Ishikawa (cell line): ENCODE measurements at regions not wholly inside any gene's neighbourhood (a gene's known extent, or its start where the extent isn't known, plus 50 kb on each side); places are given as distances from the start of the nearest gene placed in this dataset.

Experiments
- CEBPB ChIP-seq: IDR thresholded peaks from 2 replicates; pipeline ENCODE4 v1.6.1; 2012
- CREB1 ChIP-seq: IDR thresholded peaks from 2 replicates; pipeline ENCODE4 v1.6.1; 2012; ENCODE audit warnings: low read depth
- EGR1 ChIP-seq: IDR thresholded peaks from 2 replicates; pipeline ENCODE4 v1.6.1; 2012
- EP300 ChIP-seq: IDR thresholded peaks from 2 replicates; pipeline ENCODE4 v1.6.1; 2012; ENCODE audit warnings: borderline replicate concordance
- FOXM1 ChIP-seq: IDR thresholded peaks from 2 replicates; pipeline ENCODE4 v1.6.1; 2012; ENCODE audit warnings: low read depth, borderline replicate concordance
- NFIC ChIP-seq: IDR thresholded peaks from 2 replicates; pipeline ENCODE4 v1.6.1; 2012
- RAD21 ChIP-seq: IDR thresholded peaks from 2 replicates; pipeline ENCODE4 v1.6.1; 2012; ENCODE audit warnings: low read depth
- REST ChIP-seq: IDR thresholded peaks from 2 replicates; pipeline ENCODE4 v1.6.1; 2012; ENCODE audit warnings: low read depth, mild to moderate bottlenecking
- TAF1 ChIP-seq: IDR thresholded peaks from 2 replicates; pipeline ENCODE4 v1.6.1; 2012; ENCODE audit warnings: low read depth, mild to moderate bottlenecking
- TCF12 ChIP-seq: IDR thresholded peaks from 2 replicates; pipeline ENCODE4 v1.6.1; 2012; ENCODE audit warnings: low read depth
- TEAD4 ChIP-seq: IDR thresholded peaks from 2 replicates; pipeline ENCODE4 v1.6.1; 2012
- YY1 ChIP-seq: IDR thresholded peaks from 2 replicates; pipeline ENCODE4 v1.6.1; 2012; ENCODE audit warnings: low read depth
- ZBTB7A ChIP-seq: IDR thresholded peaks from 2 replicates; pipeline ENCODE4 v1.6.1; 2012; ENCODE audit warnings: low read depth
- TF ChIP-seq, protein P1 (sequence below): IDR thresholded peaks from 2 replicates; pipeline ENCODE4 v1.6.1; 2012
- TF ChIP-seq, protein P2 (sequence below): IDR thresholded peaks from 2 replicates; pipeline ENCODE4 v1.6.1; 2012

GRCh38 chr1:30650038-30650967 lies 73.1 kb downstream of the MATN1 start:
- TF ChIP-seq TAF1: no peak
- no peak for TF ChIP-seq ZBTB7A

GRCh38 chr1:30649321-30649991 lies 73.9 kb downstream of the MATN1 start:
- TF ChIP-seq RAD21 (no peak), CEBPB (no peak), CREB1 (no peak), TAF1 (no peak), FOXM1 (no peak), NFIC (no peak), YY1 (no peak), EGR1 (no peak), TCF12 (no peak), REST (no peak)
- TF ChIP-seq, protein P1, sequence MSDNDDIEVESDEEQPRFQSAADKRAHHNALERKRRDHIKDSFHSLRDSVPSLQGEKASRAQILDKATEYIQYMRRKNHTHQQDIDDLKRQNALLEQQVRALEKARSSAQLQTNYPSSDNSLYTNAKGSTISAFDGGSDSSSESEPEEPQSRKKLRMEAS: no peak
- TF ChIP-seq, protein P2, sequence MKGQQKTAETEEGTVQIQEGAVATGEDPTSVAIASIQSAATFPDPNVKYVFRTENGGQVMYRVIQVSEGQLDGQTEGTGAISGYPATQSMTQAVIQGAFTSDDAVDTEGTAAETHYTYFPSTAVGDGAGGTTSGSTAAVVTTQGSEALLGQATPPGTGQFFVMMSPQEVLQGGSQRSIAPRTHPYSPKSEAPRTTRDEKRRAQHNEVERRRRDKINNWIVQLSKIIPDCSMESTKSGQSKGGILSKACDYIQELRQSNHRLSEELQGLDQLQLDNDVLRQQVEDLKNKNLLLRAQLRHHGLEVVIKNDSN: no peak

DNA sequence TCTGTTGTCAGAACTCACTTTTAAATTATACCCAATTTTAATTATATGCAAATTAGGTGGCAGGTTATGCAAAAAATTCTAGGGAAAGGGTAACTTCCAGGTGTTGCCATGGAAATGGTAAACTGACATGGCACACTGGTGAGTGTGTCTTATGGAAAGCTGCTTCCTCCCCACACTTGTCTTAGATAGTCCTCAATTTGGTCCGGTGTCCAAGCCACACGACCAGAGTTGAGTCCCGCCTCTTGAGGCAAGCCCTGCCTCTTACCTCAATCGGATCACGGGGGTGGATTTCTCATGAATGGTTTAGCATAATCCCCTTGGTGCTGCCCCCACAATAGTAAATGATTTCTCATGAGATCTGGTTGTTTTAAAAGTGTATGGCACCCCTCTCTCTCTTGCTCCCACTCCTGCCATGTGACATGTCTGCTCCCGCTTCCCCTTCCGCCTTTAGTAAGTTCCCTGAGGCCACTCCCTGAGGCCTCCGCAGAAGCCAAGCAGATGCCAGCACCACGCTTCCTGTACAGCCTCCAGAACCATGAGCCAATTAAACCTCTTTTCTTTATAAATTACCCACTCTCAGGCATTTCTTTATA lies 74.9 kb downstream of the MATN1 start:
- TF ChIP-seq TAF1 (no peak), REST (no peak), EGR1 (no peak), EP300 (no peak), CREB1 (no peak), TCF12 (no peak), ZBTB7A (no peak), RAD21 (no peak), NFIC (no peak), FOXM1 (no peak), CEBPB (no peak), TEAD4 (no peak), YY1 (no peak)
- TF ChIP-seq, protein P1: no peak
- TF ChIP-seq, protein P2: no peak

- TF ChIP-seq, protein P2: no peak
- TF ChIP-seq RAD21: no peak
- no peak for TF ChIP-seq YY1
- no peak for TF ChIP-seq CREB1
- no peak for TF ChIP-seq TAF1
- TF ChIP-seq REST: no peak
- no peak for TF ChIP-seq NFIC
- no peak for TF ChIP-seq EGR1
- no peak for TF ChIP-seq ZBTB7A
- no peak for TF ChIP-seq TCF12
- TF ChIP-seq FOXM1: no peak
- TF ChIP-seq, protein P1: no peak
- no peak for TF ChIP-seq TEAD4
- TF ChIP-seq CEBPB: no peak
These were observed 77.6 kb downstream of the MATN1 start for GRCh38 chr1:30645807-30646206.
